Activated naive CD8-positive, alpha-beta T cell treated with anti-CD3 and anti-CD28 coated beads for 36 hours (primary cell): ENCODE measurements at regions not wholly inside any gene's neighbourhood (a gene's known extent, or its start where the extent isn't known, plus 50 kb on each side); places are given as distances from the start of the nearest gene placed in this dataset.

Experiments used
- DNase-seq: peaks from one replicate; pipeline ENCODE4 v3.0.0; 2021
- H3K27ac Mint-ChIP-seq: one replicate; pipeline ENCODE4 v1.8.0; 2022; ENCODE audit warnings: mild to moderate bottlenecking, moderate library complexity, mixed read lengths
- H3K27me3 Mint-ChIP-seq: one replicate; pipeline ENCODE4 v1.8.0; 2022; ENCODE audit warnings: mild to moderate bottlenecking, mixed read lengths
- H3K36me3 Mint-ChIP-seq: one replicate; pipeline ENCODE4 v1.8.0; 2021; ENCODE audit warnings: mild to moderate bottlenecking, mixed read lengths
- H3K4me1 Mint-ChIP-seq: one replicate; pipeline ENCODE4 v1.8.0; 2021; ENCODE audit warnings: mixed read lengths
- H3K4me3 Mint-ChIP-seq: one replicate; pipeline ENCODE4 v1.8.0; 2022; ENCODE audit warnings: mild to moderate bottlenecking, moderate library complexity, mixed read lengths
- H3K9me3 Mint-ChIP-seq: one replicate; pipeline ENCODE4 v1.8.0; 2022; ENCODE audit warnings: mixed read lengths

DNA sequence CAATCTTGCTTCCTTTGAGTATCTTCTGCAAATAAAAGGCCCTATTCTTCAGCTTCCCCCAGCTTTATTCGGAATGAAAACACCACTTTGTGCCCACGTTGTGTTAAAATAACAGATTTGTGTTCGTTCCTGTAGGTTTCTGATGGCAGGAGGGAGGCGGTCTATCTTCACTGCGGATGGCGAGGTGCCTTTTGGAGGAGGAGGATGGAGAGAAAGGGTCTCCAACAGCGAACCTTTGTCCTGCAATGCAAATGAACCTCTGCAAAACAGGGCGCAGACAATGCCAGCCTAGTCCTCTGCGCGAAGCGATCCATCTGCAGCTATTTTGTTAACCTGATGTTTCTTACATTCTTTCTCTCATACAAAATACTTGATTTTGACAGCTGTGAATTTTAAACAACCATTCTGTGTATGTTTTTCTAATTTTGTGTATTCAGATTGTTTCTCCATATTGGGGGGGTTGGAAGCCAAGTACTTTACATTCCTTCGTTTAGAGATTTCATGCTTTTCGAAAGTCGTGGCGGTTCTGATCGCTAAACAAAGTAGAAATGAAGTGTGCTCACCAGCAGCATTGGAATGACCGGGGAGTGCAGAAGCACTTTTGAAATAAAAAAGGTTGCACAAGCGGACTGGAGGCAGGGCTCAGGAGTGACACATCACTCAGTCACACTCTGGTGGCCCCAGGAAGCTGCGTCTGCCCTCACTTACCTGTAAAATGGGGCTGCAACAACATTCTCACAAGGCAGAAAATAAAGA is 279.0 kb upstream of the IRX5 start:
- no peaks in the 10 kb centered on the region for H3K9me3 Mint-ChIP-seq
- no peak overlapping the region for H3K4me3 Mint-ChIP-seq
- no peaks in the 10 kb centered on the region for H3K4me1 Mint-ChIP-seq
- DNase-seq: no peak
- H3K27ac Mint-ChIP-seq: no peak overlapping the region
- H3K36me3 Mint-ChIP-seq: no peaks in the 10 kb centered on the region
- H3K27me3 Mint-ChIP-seq: peaks cover 54% of the 10 kb centered on the region

DNA sequence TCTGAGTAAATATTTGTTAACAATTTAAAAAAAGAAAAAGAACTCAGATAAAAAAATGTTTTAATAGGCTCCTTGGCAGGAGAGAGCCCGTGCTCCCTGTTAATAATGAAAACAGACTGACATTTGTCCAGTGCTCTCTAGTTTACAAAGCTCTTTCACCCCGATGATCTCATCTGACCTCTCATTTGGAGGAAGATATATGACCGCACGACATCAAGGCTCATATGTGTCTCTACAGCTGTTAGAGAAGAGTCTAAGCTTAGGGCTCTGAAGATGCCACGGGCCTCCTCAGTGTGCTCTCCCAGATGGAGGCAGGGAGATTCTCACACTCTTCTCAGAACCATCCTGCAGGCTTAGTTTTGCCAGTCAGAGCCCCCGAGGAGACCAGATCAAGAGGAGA is 280.8 kb upstream of the IRX5 start:
- no peak overlapping the region for H3K4me3 Mint-ChIP-seq
- H3K9me3 Mint-ChIP-seq: no peaks in the 10 kb centered on the region
- no peak for DNase-seq
- H3K27me3 Mint-ChIP-seq: peaks cover 38% of the 10 kb centered on the region
- no peaks in the 10 kb centered on the region for H3K36me3 Mint-ChIP-seq
- H3K4me1 Mint-ChIP-seq: no peaks in the 10 kb centered on the region
- no peak overlapping the region for H3K27ac Mint-ChIP-seq

DNA sequence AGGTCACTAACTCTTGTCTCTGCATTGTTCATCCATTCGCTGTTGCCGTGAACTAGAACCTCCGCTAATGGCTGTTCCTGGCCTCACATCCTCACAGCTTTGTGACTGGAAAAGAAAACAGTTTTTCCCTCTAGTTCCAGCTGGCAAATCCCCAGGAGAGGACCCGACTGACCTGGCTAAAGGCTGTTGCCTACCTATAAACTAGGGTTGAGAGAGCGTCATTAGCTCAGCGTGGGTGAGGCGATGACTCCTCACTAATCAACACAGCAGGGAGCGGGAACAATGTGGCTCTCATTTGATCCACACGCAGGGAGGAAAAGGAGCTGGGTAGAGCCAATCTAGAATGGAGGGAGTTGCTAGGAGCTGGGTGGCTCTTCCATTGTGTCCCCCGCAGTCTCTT is 282.1 kb upstream of the IRX5 start:
- no peaks in the 10 kb centered on the region for H3K4me1 Mint-ChIP-seq
- no peak overlapping the region for H3K27ac Mint-ChIP-seq
- H3K9me3 Mint-ChIP-seq: no peaks in the 10 kb centered on the region
- peaks cover 30% of the 10 kb centered on the region for H3K27me3 Mint-ChIP-seq
- no peak for DNase-seq
- H3K4me3 Mint-ChIP-seq: no peak overlapping the region
- H3K36me3 Mint-ChIP-seq: no peaks in the 10 kb centered on the region

DNA sequence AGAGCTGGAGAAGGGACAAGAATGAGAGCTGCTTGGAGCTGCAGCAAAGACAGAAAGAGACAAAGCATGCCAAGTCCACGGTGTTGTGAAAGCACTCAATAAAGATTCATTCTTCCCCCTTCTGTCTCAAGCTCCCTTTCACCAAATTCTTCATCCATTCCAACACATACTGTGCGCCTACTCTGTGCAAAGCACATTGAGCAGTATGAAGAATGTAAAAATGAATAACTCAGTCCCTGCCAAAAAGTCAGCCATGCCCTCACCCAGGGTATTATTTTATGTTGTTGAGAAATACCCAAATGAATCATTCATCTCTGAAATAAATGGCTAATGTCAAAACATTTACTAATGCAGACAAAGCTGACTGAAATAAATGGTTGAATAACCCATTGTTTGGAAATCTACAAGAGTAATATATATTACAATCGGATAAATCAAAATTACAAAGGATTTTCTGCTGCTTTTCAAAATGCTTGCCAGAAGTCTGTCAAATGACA is 282.9 kb upstream of the IRX5 start:
- no peaks in the 10 kb centered on the region for H3K4me1 Mint-ChIP-seq
- no peak overlapping the region for H3K27ac Mint-ChIP-seq

GRCh38 chr16:54647216-54647615 is 283.4 kb upstream of the IRX5 start:
- H3K36me3 Mint-ChIP-seq: no peaks in the 10 kb centered on the region
- H3K27me3 Mint-ChIP-seq: peaks cover 21% of the 10 kb centered on the region
- no peak overlapping the region for H3K4me3 Mint-ChIP-seq
- H3K4me1 Mint-ChIP-seq: no peaks in the 10 kb centered on the region
- no peak for DNase-seq
- H3K9me3 Mint-ChIP-seq: no peaks in the 10 kb centered on the region
- H3K27ac Mint-ChIP-seq: no peak overlapping the region

More for the DNA sequence above, 282.9 kb upstream of the IRX5 start:
- no peak for DNase-seq
- Mint-ChIP-seq H3K9me3 (no peaks in the 10 kb centered on the region), H3K4me3 (no peak overlapping the region), H3K36me3 (no peaks in the 10 kb centered on the region), H3K27me3 (peaks cover 26% of the 10 kb centered on the region)

DNA sequence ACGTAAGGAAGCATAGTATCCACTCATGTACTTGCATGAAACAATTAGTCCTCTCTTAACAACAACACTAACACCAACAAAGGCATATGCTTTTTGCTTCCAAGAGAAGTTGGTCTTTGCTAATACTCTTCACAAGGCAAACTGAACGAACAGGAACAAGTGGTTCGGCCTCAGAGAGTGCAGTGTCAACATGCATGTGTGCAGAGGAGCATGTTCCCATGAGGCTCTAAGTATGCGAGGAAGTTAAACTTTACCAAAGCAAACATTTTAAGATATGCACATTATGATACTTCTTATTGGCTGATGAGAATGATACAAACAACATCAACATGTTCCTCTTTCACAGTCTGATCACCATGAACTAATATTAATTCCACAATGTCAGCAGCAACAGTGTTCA is 285.3 kb upstream of the IRX5 start:
- Mint-ChIP-seq H3K4me1 (no peaks in the 10 kb centered on the region), H3K27ac (no peak overlapping the region), H3K9me3 (peaks cover 2% of the 10 kb centered on the region), H3K36me3 (no peaks in the 10 kb centered on the region), H3K27me3 (peaks cover 12% of the 10 kb centered on the region), H3K4me3 (no peak overlapping the region)
- DNase-seq: no peak

- no peaks in the 10 kb centered on the region for H3K4me1 Mint-ChIP-seq
- H3K27ac Mint-ChIP-seq: no peak overlapping the region
- peaks cover 2% of the 10 kb centered on the region for H3K9me3 Mint-ChIP-seq
- no peak overlapping the region for H3K4me3 Mint-ChIP-seq
- H3K27me3 Mint-ChIP-seq: no peaks in the 10 kb centered on the region
- DNase-seq: no peak
- H3K36me3 Mint-ChIP-seq: no peaks in the 10 kb centered on the region
Measured at GRCh38 chr16:54636221-54636793, 294.4 kb upstream of the IRX5 start.

- H3K27me3 Mint-ChIP-seq: no peaks in the 10 kb centered on the region
- no peak overlapping the region for H3K27ac Mint-ChIP-seq
- H3K4me3 Mint-ChIP-seq: no peak overlapping the region
- no peaks in the 10 kb centered on the region for H3K36me3 Mint-ChIP-seq
- DNase-seq: no peak
- H3K9me3 Mint-ChIP-seq: no peaks in the 10 kb centered on the region
- no peaks in the 10 kb centered on the region for H3K4me1 Mint-ChIP-seq
Measured at GRCh38 chr16:54633943-54634362, 296.7 kb upstream of the IRX5 start.

- no peak overlapping the region for H3K4me3 Mint-ChIP-seq
- no peak for DNase-seq
- H3K27me3 Mint-ChIP-seq: peaks cover 4% of the 10 kb centered on the region
Measured at GRCh38 chr16:54632322-54633220, 298.1 kb upstream of the IRX5 start.

DNA sequence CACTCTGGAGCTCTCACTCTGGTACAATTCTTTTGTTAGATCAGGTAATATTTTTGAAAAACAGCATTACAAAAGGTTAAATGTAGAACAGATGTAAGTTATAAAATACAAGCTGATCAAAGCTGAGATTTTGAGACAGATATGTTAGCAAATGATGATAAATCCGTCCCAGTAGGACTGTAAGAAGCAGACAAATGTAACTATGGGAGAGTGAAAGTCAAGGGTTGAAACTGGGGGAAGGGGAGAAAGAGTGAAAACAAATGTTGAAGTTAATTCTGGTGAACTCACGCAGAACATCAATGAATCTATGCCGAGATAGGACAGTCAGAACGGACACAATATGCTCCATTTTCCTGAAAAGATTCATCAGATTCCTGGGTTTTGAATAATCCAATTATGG is 298.9 kb upstream of the IRX5 start:
- Mint-ChIP-seq H3K4me1 (no peaks in the 10 kb centered on the region), H3K4me3 (no peak overlapping the region), H3K36me3 (no peaks in the 10 kb centered on the region), H3K27me3 (peaks cover 4% of the 10 kb centered on the region), H3K9me3 (no peaks in the 10 kb centered on the region), H3K27ac (no peak overlapping the region)
- DNase-seq: no peak

More at GRCh38 chr16:54632322-54633220, 298.1 kb upstream of the IRX5 start:
- H3K36me3 Mint-ChIP-seq: no peaks in the 10 kb centered on the region
- H3K9me3 Mint-ChIP-seq: no peaks in the 10 kb centered on the region
- H3K4me1 Mint-ChIP-seq: no peaks in the 10 kb centered on the region
- no peak overlapping the region for H3K27ac Mint-ChIP-seq

DNA sequence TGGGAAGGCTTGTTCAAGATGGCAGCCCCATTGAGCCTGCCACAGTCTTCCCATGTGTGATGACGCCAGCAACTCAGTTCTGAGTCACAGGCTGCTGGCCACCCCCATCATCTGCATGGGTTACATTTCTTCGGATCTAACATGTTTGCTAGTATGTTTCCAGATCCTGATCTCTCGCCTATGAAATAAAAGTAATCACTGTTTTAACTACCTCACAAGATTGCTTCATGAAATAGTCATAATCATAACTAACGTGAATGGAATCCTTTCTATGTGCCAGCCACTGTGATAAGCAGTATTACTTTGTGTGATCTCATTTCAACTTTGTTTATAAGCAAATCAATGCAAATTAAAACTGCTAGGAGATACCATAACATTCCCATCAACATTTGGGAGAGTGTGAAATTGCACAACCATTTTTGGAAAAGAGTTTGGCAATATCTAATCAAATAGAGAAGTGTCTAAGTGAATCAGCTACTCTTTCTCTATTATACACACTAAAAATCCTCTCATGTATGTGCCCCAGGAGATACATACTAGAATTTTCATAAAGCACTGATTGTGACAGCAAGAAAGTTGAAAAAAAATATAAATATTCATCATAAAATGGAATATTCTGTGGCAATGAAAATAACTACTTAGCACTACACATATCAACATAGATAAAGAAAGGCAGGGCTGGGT is 300.2 kb upstream of the IRX5 start:
- H3K27me3 Mint-ChIP-seq: peaks cover 4% of the 10 kb centered on the region
- H3K9me3 Mint-ChIP-seq: peaks cover 2% of the 10 kb centered on the region
- H3K4me1 Mint-ChIP-seq: no peaks in the 10 kb centered on the region
- H3K4me3 Mint-ChIP-seq: no peak overlapping the region
- no peaks in the 10 kb centered on the region for H3K36me3 Mint-ChIP-seq
- H3K27ac Mint-ChIP-seq: no peak overlapping the region
- no peak for DNase-seq

DNA sequence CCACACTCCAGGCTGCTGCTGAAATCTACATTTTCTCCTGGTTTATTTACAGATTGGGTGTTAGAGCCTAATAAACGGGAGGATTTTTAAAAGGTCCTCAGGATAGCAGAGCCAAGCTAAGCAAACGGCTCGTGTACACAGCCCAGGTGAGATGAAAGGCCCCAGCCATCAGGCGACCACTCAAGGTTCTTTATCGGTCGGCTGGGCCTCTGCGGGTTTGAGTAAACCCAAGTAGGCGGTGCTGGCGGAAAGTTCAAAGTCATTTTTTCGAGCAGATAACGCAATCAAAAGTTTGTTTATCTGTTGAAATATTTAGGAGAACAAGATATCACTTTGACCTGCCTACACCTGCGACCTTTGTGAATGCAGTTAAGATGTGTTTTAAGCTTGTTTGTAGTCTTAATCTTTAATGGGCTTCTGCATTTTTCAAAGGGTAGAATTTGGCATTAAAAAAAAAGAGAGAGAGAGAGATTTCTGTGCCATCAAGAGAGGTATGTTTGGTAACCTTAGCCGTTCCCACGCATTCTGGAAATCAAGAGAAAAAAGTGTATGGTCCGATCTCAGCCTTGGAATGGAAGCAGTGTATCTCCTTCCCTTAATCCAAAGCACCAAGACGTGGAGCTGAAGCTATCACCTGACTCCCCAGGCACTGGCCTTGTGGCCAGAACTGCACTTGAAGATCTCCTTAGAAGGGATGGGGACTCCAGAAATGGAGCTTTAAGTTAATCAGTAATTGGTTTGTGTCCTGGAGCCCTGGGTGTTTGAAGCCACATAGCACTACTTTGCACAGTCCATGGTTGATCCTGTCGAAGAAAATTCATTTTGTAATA is 301.7 kb upstream of the IRX5 start:
- H3K9me3 Mint-ChIP-seq: peaks cover 2% of the 10 kb centered on the region
- H3K27me3 Mint-ChIP-seq: peaks cover 4% of the 10 kb centered on the region
- H3K4me3 Mint-ChIP-seq: no peak overlapping the region
- DNase-seq: no peak
- no peaks in the 10 kb centered on the region for H3K36me3 Mint-ChIP-seq
- H3K4me1 Mint-ChIP-seq: no peaks in the 10 kb centered on the region
- H3K27ac Mint-ChIP-seq: no peak overlapping the region

DNA sequence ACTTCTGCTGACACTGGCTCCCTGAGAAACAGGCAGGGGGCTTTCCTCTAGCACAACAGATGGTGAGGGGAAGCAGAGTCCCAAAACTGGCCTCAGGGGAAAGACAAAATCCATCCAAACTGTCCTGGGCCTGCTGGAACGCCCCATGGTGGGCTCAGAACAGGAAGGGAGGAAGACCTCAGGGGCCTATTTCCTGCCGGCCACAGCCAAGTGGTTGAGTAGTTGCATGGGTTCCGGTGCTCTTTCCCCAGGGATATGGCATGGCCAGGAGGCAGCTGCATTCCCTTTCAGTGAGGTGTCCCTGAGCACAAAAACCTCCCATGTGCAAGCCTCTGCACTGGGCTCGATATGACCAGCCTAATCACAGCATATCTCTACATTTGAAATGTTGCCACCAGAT is 303.0 kb upstream of the IRX5 start:
- Mint-ChIP-seq H3K36me3 (no peaks in the 10 kb centered on the region), H3K4me3 (no peak overlapping the region), H3K4me1 (no peaks in the 10 kb centered on the region), H3K27ac (no peak overlapping the region), H3K27me3 (peaks cover 4% of the 10 kb centered on the region), H3K9me3 (peaks cover 2% of the 10 kb centered on the region)
- DNase-seq: no peak

- H3K36me3 Mint-ChIP-seq: no peaks in the 10 kb centered on the region
Measured at GRCh38 chr16:54623636-54624035, 307.0 kb upstream of the IRX5 start.

More at GRCh38 chr16:54623636-54624035, 307.0 kb upstream of the IRX5 start:
- no peak for DNase-seq
- Mint-ChIP-seq H3K9me3 (peaks cover 2% of the 10 kb centered on the region), H3K4me3 (no peak overlapping the region), H3K27me3 (peaks cover 13% of the 10 kb centered on the region), H3K27ac (no peak overlapping the region), H3K4me1 (no peaks in the 10 kb centered on the region)
